MM.1S (cell line): ENCODE measurements at regions not wholly inside any gene's neighbourhood (a gene's known extent, or its start where the extent isn't known, plus 50 kb on each side); places are given as distances from the start of the nearest gene placed in this dataset.

Experiments used
- DNase-seq: peaks from one replicate; pipeline ENCODE4 v3.0.0-alpha.2; 2015
- H2AFZ ChIP-seq: fragments of 300-600 bp; sonication (generic); 2 replicates; pipeline ENCODE4 v1.6.0; 2016; ENCODE audit warnings: antibody characterized with exemption, low read length
- H3F3A ChIP-seq: fragments of 300-600 bp; sonication (generic); 2 replicates; pipeline ENCODE4 v1.6.1; 2016; ENCODE audit warnings: mild to moderate bottlenecking, antibody characterized with exemption, low read length, moderate library complexity, mixed read lengths; ENCODE audit not compliant: insufficient read depth
- H3K27ac ChIP-seq: fragments of 300-600 bp; sonication (generic); 2 replicates; pipeline ENCODE4 v1.5.1; 2016; ENCODE audit warnings: mild to moderate bottlenecking, low read length
- H3K27me3 ChIP-seq: fragments of 300-600 bp; sonication (generic); replicated peaks from 2 replicates; pipeline ENCODE4 v1.6.0; 2016; ENCODE audit warnings: low read length; ENCODE audit not compliant: insufficient read depth
- H3K36me3 ChIP-seq: fragments of 300-600 bp; sonication (generic); replicated peaks from 2 replicates; pipeline ENCODE4 v1.6.1; 2016; ENCODE audit warnings: mild to moderate bottlenecking, low read length, mixed read lengths; ENCODE audit not compliant: insufficient read depth
- H3K4me1 ChIP-seq: fragments of 300-600 bp; sonication (generic); 2 replicates; pipeline ENCODE4 v1.6.1; 2016; ENCODE audit warnings: low read length, mixed read lengths
- H3K4me2 ChIP-seq: fragments of 300-600 bp; sonication (generic); 2 replicates; pipeline ENCODE4 v1.6.0; 2016; ENCODE audit warnings: low read depth, low read length
- H3K4me3 ChIP-seq: fragments of 300-600 bp; sonication (generic); 2 replicates; pipeline ENCODE4 v1.5.1; 2016; ENCODE audit warnings: low read length, mixed read lengths
- H3K79me2 ChIP-seq: fragments of 300-600 bp; sonication (generic); 2 replicates; pipeline ENCODE4 v1.6.1; 2016; ENCODE audit warnings: mixed run types, low read length, mixed read lengths
- H3K9ac ChIP-seq: fragments of 300-600 bp; sonication (generic); 2 replicates; pipeline ENCODE4 v1.6.1; 2016; ENCODE audit warnings: low read length, mixed read lengths
- H3K9me2 ChIP-seq: fragments of 300-600 bp; sonication (generic); replicated peaks from 2 replicates; pipeline ENCODE4 v1.6.1; 2016; ENCODE audit warnings: mild to moderate bottlenecking, low read length, mixed read lengths; ENCODE audit not compliant: insufficient read depth
- H3K9me3 ChIP-seq: fragments of 300-600 bp; sonication (generic); replicated peaks from 2 replicates; pipeline ENCODE4 v1.6.1; 2016; ENCODE audit warnings: mild to moderate bottlenecking, low read length, mixed read lengths; ENCODE audit not compliant: insufficient read depth
- H4K20me1 ChIP-seq: fragments of 300-600 bp; sonication (generic); 2 replicates; pipeline ENCODE4 v1.6.1; 2016; ENCODE audit warnings: mild to moderate bottlenecking, low read length, moderate library complexity, mixed read lengths; ENCODE audit not compliant: insufficient read depth
- CTCF ChIP-seq: fragments of 300-600 bp; sonication (generic); IDR thresholded peaks from 2 replicates; pipeline ENCODE4 v1.5.1; 2016; ENCODE audit warnings: antibody characterized with exemption, low read length, mixed read lengths
- EZH2 ChIP-seq: fragments of 300-600 bp; sonication (generic); optimal IDR thresholded peaks from 2 replicates; pipeline ENCODE3; 2017; ENCODE audit warnings: low read depth, mild to moderate bottlenecking, antibody characterized with exemption, low read length, mixed read lengths
- EZH2phosphoT487 ChIP-seq: fragments of 300-600 bp; sonication (generic); IDR thresholded peaks from 2 replicates; pipeline ENCODE4 v1.6.1; 2018; ENCODE audit warnings: antibody characterized with exemption, low read length

- no peak for TF ChIP-seq EZH2phosphoT487
- Histone ChIP-seq H3K9me2 (no peaks in the 10 kb centered on the region), H3K9ac (no peak overlapping the region), H3K27ac (no peak overlapping the region), H3K9me3 (no peaks in the 10 kb centered on the region), H3K36me3 (no peaks in the 10 kb centered on the region), H4K20me1 (no peaks in the 10 kb centered on the region), H3K4me1 (no peaks in the 10 kb centered on the region), H3K27me3 (no peaks in the 10 kb centered on the region), H3F3A (no peaks in the 10 kb centered on the region), H3K79me2 (no peaks in the 10 kb centered on the region), H3K4me2 (no peak overlapping the region), H3K4me3 (no peak overlapping the region), H2AFZ (no peak overlapping the region)
- no peak for DNase-seq
Measured at GRCh38 chr4:103482893-103483292, 236.9 kb downstream of the TACR3 start.

GRCh38 chr4:103482471-103482870 lies 237.3 kb downstream of the TACR3 start:
- no peaks in the 10 kb centered on the region for H3K27me3 ChIP-seq
- H3K9me3 ChIP-seq, result no peaks in the 10 kb centered on the region
- H3K36me3 ChIP-seq, result no peaks in the 10 kb centered on the region
- DNase-seq, result no peak
- no peaks in the 10 kb centered on the region for H3K79me2 ChIP-seq
- no peak overlapping the region for H3K9ac ChIP-seq
- 0 out of 2 replicates have a peak overlapping the region, but pooled peaks have one; percentile 7 for H2AFZ ChIP-seq
- H3K27ac ChIP-seq, result no peak overlapping the region
- H3F3A ChIP-seq, result no peaks in the 10 kb centered on the region
- no peak overlapping the region for H3K4me3 ChIP-seq
- no peaks in the 10 kb centered on the region for H3K4me1 ChIP-seq
- no peak overlapping the region for H3K4me2 ChIP-seq
- TF ChIP-seq CTCF, result no peak
- TF ChIP-seq EZH2phosphoT487, result no peak
- no peak for TF ChIP-seq EZH2
- no peaks in the 10 kb centered on the region for H3K9me2 ChIP-seq
- H4K20me1 ChIP-seq, result no peaks in the 10 kb centered on the region

DNA sequence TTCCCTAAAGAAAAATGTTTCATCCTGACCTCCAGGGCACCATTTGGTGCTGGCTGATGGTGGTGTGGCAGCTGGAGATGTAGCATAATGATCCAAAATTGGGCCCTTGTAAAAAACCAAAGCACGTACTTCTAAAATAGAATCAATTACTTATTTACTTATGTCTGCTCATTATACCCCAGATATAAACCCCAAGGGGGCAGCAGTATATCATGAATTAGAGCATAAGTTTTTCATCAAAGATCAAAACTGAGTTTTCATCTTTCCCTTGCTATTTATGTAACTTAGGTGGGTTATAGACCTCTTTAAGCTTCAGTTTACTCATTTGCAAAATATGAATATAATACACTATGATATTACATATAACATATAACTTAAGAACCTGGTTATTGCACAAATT lies 241.1 kb downstream of the TACR3 start:
- Histone ChIP-seq H3F3A (no peaks in the 10 kb centered on the region), H3K27ac (no peak overlapping the region), H3K9me2 (no peaks in the 10 kb centered on the region), H3K4me2 (no peak overlapping the region), H3K4me1 (no peaks in the 10 kb centered on the region), H3K9ac (no peak overlapping the region), H2AFZ (no peak overlapping the region), H3K4me3 (no peak overlapping the region), H3K27me3 (no peaks in the 10 kb centered on the region), H4K20me1 (no peaks in the 10 kb centered on the region), H3K36me3 (no peaks in the 10 kb centered on the region), H3K9me3 (no peaks in the 10 kb centered on the region), H3K79me2 (no peaks in the 10 kb centered on the region)
- DNase-seq, result no peak
- no peak for TF ChIP-seq CTCF
- no peak for TF ChIP-seq EZH2phosphoT487
- TF ChIP-seq EZH2, result no peak

GRCh38 chr4:103478210-103478609 lies 241.6 kb downstream of the TACR3 start:
- no peaks in the 10 kb centered on the region for H3K27me3 ChIP-seq
- H4K20me1 ChIP-seq, result no peaks in the 10 kb centered on the region
- no peak for TF ChIP-seq CTCF
- TF ChIP-seq EZH2phosphoT487, result no peak
- TF ChIP-seq EZH2, result no peak
- H3K27ac ChIP-seq, result no peak overlapping the region
- H3K9me2 ChIP-seq, result no peaks in the 10 kb centered on the region
- H3K9me3 ChIP-seq, result no peaks in the 10 kb centered on the region
- no peaks in the 10 kb centered on the region for H3F3A ChIP-seq
- H2AFZ ChIP-seq, result no peak overlapping the region
- H3K4me1 ChIP-seq, result no peaks in the 10 kb centered on the region
- H3K79me2 ChIP-seq, result no peaks in the 10 kb centered on the region
- H3K4me3 ChIP-seq, result no peak overlapping the region
- no peak for DNase-seq
- H3K36me3 ChIP-seq, result no peaks in the 10 kb centered on the region
- H3K9ac ChIP-seq, result no peak overlapping the region
- no peak overlapping the region for H3K4me2 ChIP-seq
